Activated CD8-positive, alpha-beta memory T cell treated with anti-CD3 and anti-CD28 coated beads, Interleukin-2, amount 50 U/mL, for 4 hours (primary cell): ENCODE measurements at regions not wholly inside any gene's neighbourhood (a gene's known extent, or its start where the extent isn't known, plus 50 kb on each side); places are given as distances from the start of the nearest gene placed in this dataset.

ENCODE experiments used
- DNase-seq: peaks from one replicate; pipeline ENCODE4 v3.0.0-alpha.2; 2020

GRCh38 chr13:73997964-73998363, 136.2 kb downstream of the KLF12 start:
- no peak for DNase-seq

- no peak for DNase-seq
These were observed 137.6 kb downstream of the KLF12 start for GRCh38 chr13:73996569-73996968.

- no peak for DNase-seq
These were observed 138.5 kb downstream of the KLF12 start for GRCh38 chr13:73995736-73996135.

- no peak for DNase-seq
These were observed 140.5 kb downstream of the KLF12 start for GRCh38 chr13:73993661-73994060.

- DNase-seq: no peak
These were observed 142.3 kb downstream of the KLF12 start for GRCh38 chr13:73991884-73992283.

- DNase-seq: no peak
These were observed 142.8 kb downstream of the KLF12 start for GRCh38 chr13:73991384-73991783.

GRCh38 chr13:73989244-73989843, 144.9 kb downstream of the KLF12 start:
- no peak for DNase-seq

- DNase-seq: no peak
These were observed 145.7 kb downstream of the KLF12 start for GRCh38 chr13:73988461-73988860.

GRCh38 chr13:73987618-73988017, 146.6 kb downstream of the KLF12 start:
- no peak for DNase-seq

- no peak for DNase-seq
These were observed 148.4 kb downstream of the KLF12 start for GRCh38 chr13:73985783-73986182.

- DNase-seq: peak; percentile 79
These were observed 149.1 kb downstream of the KLF12 start for GRCh38 chr13:73984949-73985691.

- no peak for DNase-seq
These were observed 150.0 kb downstream of the KLF12 start for GRCh38 chr13:73984201-73984600.

- DNase-seq: no peak
These were observed 151.1 kb downstream of the KLF12 start for GRCh38 chr13:73983109-73983508.

- DNase-seq: no peak
These were observed 152.6 kb downstream of the KLF12 start for GRCh38 chr13:73981595-73981994.

- DNase-seq: no peak
These were observed 158.4 kb downstream of the KLF12 start for GRCh38 chr13:73975767-73976166.

GRCh38 chr13:73974051-73974450, 160.2 kb downstream of the KLF12 start:
- no peak for DNase-seq

GRCh38 chr13:73973156-73973555, 161.0 kb downstream of the KLF12 start:
- no peak for DNase-seq

GRCh38 chr13:73972545-73972944, 161.7 kb downstream of the KLF12 start:
- no peak for DNase-seq

GRCh38 chr13:73971481-73971880, 162.7 kb downstream of the KLF12 start:
- no peak for DNase-seq

GRCh38 chr13:73970421-73971055, 163.7 kb downstream of the KLF12 start:
- DNase-seq: no peak

- DNase-seq: no peak
These were observed 166.6 kb downstream of the KLF12 start for GRCh38 chr13:73967397-73968165.

- no peak for DNase-seq
These were observed 167.9 kb downstream of the KLF12 start for GRCh38 chr13:73966331-73966730.

- no peak for DNase-seq
These were observed 171.9 kb downstream of the KLF12 start for GRCh38 chr13:73962284-73962683.

- no peak for DNase-seq
These were observed 173.0 kb downstream of the KLF12 start for GRCh38 chr13:73961181-73961580.
